H1 (cell line): ENCODE measurements at regions not wholly inside any gene's neighbourhood (a gene's known extent, or its start where the extent isn't known, plus 50 kb on each side); places are given as distances from the start of the nearest gene placed in this dataset.

Experiments
- CBX5 ChIP-seq: fragments of 300-800, 300-1000 bp; sonication (generic); IDR thresholded peaks from 2 replicates; pipeline ENCODE4 v1.7.1; 2016; ENCODE audit warnings: antibody characterized with exemption, low read length, low read depth
- RBBP5 ChIP-seq: IDR thresholded peaks from 2 replicates; pipeline ENCODE4 v1.7.1; 2012; ENCODE audit warnings: low read depth, mild to moderate bottlenecking, inconsistent platforms, low read length, moderate library complexity, borderline replicate concordance

DNA sequence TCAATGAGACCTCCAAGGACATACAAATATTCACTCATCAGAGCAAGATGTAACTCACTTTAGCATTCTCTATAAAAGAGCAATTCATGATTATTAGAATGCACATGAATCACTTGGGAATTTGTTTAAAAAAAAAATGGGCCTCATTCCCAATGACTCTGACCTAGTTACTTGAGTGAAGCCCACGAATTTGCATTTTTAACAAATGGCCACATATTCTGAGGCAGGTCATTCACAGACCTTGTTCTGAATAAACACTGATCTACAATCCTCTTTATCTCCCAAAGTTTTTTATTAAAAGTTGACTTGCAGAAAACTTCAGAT lies 255.1 kb upstream of the VEGFC start (continued):
- no peak for TF ChIP-seq CBX5
- no peak for TF ChIP-seq RBBP5
